ENCODE measurements at regions not wholly inside any gene's neighbourhood (a gene's known extent, or its start where the extent isn't known, plus 50 kb on each side); places are given as distances from the start of the nearest gene placed in this dataset.

- no peak for DNase-seq
Measured at GRCh38 chr2:46829231-46829995, 86.2 kb downstream of the MCFD2 start.

- DNase-seq, result no peak
Measured at GRCh38 chr2:46828491-46829230, 86.9 kb downstream of the MCFD2 start.

GRCh38 chr2:46828135-46828438 is 87.5 kb downstream of the MCFD2 start:
- DNase-seq, result no peak

GRCh38 chr2:46827274-46828134 is 88.1 kb downstream of the MCFD2 start:
- no peak for DNase-seq

- DNase-seq, result no peak
Measured at GRCh38 chr2:46826569-46827245, 88.9 kb downstream of the MCFD2 start.

GRCh38 chr2:46825939-46826568 is 89.6 kb downstream of the MCFD2 start:
- DNase-seq, result no peak

- no peak for DNase-seq
Measured at GRCh38 chr2:46825231-46825938, 90.2 kb downstream of the MCFD2 start.

- DNase-seq, result no peak
Measured at GRCh38 chr2:46824611-46825010, 91.0 kb downstream of the MCFD2 start.

- DNase-seq, result no peak
Measured at GRCh38 chr2:46821600-46821999, 94.0 kb downstream of the MCFD2 start.

GRCh38 chr2:46818819-46819218 is 96.8 kb downstream of the MCFD2 start:
- no peak for DNase-seq

GRCh38 chr2:46818141-46818621 is 97.4 kb downstream of the MCFD2 start:
- DNase-seq, result no peak

GRCh38 chr2:46816846-46817726 is 98.5 kb downstream of the MCFD2 start:
- DNase-seq, result no peak

GRCh38 chr2:46816151-46816845 is 99.3 kb downstream of the MCFD2 start:
- DNase-seq, result no peak

GRCh38 chr2:46815121-46815802 is 100.3 kb downstream of the MCFD2 start:
- DNase-seq, result no peak

GRCh38 chr2:46814160-46814961 is 101.2 kb downstream of the MCFD2 start:
- DNase-seq, result no peak

GRCh38 chr2:46813680-46814079 is 101.9 kb downstream of the MCFD2 start:
- no peak for DNase-seq

GRCh38 chr2:46813020-46813415 is 102.6 kb downstream of the MCFD2 start:
- DNase-seq, result no peak
